ENCODE measurements at regions not wholly inside any gene's neighbourhood (a gene's known extent, or its start where the extent isn't known, plus 50 kb on each side); places are given as distances from the start of the nearest gene placed in this dataset.

- ChIA-PET CTCF (no interaction called here), POLR2A (no interaction called here)
- H3K4me3 ChIP-seq (ENCODE audit: low read depth, low read length), result no peak overlapping the region
- H3K9me3 ChIP-seq (ENCODE audit: control insufficient read depth, insufficient read depth, low read depth, low read length), result no peaks in the 10 kb centered on the region
- no peak for TF ChIP-seq ZNF2 (tag by site-specific recombination; IDR thresholded peaks at IDR 0.05)
- no peak for TF ChIP-seq ZNF280D (tag by site-specific recombination; IDR thresholded peaks at IDR 0.05)
- no peak for TF ChIP-seq PRDM2 (tag by site-specific recombination; IDR thresholded peaks at IDR 0.05; ENCODE audit: borderline replicate concordance)
- no peak for TF ChIP-seq ZBTB1 (tag by site-specific recombination; IDR thresholded peaks at IDR 0.05)
- TF ChIP-seq ZNF843 (tag by site-specific recombination; IDR thresholded peaks at IDR 0.05), result no peak
- TF ChIP-seq ZNF558 (tag by site-specific recombination; IDR thresholded peaks at IDR 0.05), result no peak
- TF ChIP-seq ZNF776 (tag by site-specific recombination; IDR thresholded peaks at IDR 0.05; ENCODE audit: borderline replicate concordance), result no peak
- no peak for TF ChIP-seq CTCF (tag by site-specific recombination; IDR thresholded peaks at IDR 0.05)
- no peak for TF ChIP-seq ZFP3 (tag by site-specific recombination; IDR thresholded peaks at IDR 0.05; ENCODE audit: low read depth)
- TF ChIP-seq REPIN1 (tag by site-specific recombination; IDR thresholded peaks at IDR 0.05; ENCODE audit: low read depth), result no peak
- TF ChIP-seq ZNF449 (tag by site-specific recombination; IDR thresholded peaks at IDR 0.05), result no peak
- no peak for TF ChIP-seq SCRT1 (tag by site-specific recombination; IDR thresholded peaks at IDR 0.05; ENCODE audit: borderline replicate concordance)
- TF ChIP-seq ZFP37 (tag by site-specific recombination; IDR thresholded peaks at IDR 0.05), result no peak
- no peak for TF ChIP-seq ZNF335 (tag by site-specific recombination; conservative IDR thresholded peaks at IDR 0.05)
- no peak for TF ChIP-seq TSHZ1 (tag by site-specific recombination; IDR thresholded peaks at IDR 0.05; ENCODE audit: borderline replicate concordance)
- no peak for TF ChIP-seq ZBTB11 (tag by site-specific recombination; conservative IDR thresholded peaks at IDR 0.05; ENCODE audit: low read depth)
- no peak for TF ChIP-seq ZNF37A (tag by site-specific recombination; IDR thresholded peaks at IDR 0.05)
- TF ChIP-seq ZNF626 (tag by site-specific recombination; IDR thresholded peaks at IDR 0.05), result no peak
- H3K36me3 ChIP-seq (ENCODE audit: control insufficient read depth in 2 of 2, insufficient read depth in 1 of 2, low read length in 2 of 2), result no peaks in the 10 kb centered on the region
- peaks cover 9% of the 10 kb centered on the region for H3K4me1 ChIP-seq (ENCODE audit: control insufficient read depth, insufficient read depth, low read length)
- no peak overlapping the region for H3K27ac ChIP-seq (ENCODE audit: extremely low read depth, low read depth, low read length)
Observed at GRCh38 chr13:31890946-31891345, 140.6 kb upstream of the FRY start.
